ENCODE measurements at regions not wholly inside any gene's neighbourhood (a gene's known extent, or its start where the extent isn't known, plus 50 kb on each side); places are given as distances from the start of the nearest gene placed in this dataset.

DNA sequence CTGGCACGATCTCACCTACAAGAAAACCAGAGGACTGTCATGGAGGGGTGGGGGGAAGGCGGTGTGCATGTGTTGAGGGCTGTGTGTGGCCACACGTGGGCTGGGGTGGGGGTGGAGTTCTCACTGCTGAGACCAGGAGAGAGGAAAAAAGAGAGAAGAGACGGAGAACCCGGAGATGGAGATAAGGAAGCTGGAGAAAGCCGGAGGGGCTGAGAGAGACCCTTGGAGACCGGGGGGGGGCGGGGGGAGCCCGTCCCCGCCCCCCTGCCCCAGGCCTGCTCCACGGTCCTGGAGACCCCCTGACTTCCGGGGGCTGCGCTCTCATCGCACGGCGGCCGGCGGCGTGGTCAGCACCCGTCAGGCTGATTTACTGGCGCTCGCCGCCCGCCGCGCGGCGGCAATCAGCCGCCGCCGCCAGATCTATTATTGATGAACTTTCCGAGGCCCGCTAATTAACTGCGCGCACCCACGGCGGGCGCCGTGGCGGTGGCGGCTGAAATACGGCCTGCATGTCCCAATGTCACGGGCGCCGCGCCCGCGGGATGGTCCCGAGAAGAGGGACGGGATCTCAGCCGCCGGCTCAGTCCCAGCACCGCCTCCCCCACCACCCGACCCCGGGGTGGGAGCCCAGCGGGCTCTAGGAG is 187.4 kb downstream of the MN1 start:
- DNase-seq = no peak

DNA sequence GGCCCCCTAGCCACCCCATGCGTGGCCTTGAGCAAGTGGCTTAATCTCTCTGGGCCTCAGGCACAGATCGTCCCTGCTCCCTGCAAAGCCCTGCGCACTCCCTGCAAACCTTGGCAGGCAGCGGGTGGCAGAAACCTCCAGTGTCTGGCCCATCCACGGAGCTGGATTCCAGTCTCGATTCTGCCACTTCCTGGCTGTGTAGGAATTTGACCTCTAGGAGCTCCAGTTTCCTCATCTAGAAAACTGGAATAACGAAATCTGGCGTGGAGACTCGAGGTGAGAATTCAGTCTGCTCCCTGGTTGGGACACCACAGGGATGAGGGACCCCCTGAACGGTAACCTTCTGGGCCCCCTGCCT is 186.9 kb downstream of the MN1 start:
- no peak for DNase-seq

GRCh38 chr22:27615408-27615807 is 186.1 kb downstream of the MN1 start:
- no peak for DNase-seq

DNA sequence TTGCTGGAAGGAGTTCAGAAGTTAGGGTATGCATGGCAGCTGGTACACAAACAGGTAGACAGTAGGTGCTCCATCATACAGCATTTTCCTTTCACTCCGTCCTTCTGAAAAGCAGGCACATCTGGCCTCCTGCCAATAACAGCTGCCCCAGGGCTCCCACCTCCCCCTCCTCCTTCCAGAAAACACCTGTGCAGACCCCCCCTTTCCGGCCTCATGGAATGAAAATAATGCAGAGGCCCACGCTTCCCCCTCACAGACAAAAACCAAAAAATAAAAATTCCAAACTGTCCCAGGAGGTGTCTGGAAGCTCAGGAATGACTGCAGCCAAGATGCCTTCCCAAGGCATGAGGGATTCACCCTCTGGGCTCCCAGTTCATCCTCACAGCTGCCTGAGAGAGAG is 185.5 kb downstream of the MN1 start:
- no peak for DNase-seq

GRCh38 chr22:27617214-27617881 is 184.2 kb downstream of the MN1 start:
- DNase-seq = no peak

GRCh38 chr22:27620367-27621154 is 181.0 kb downstream of the MN1 start:
- no peak for DNase-seq

GRCh38 chr22:27621486-27622070 is 180.0 kb downstream of the MN1 start:
- no peak for DNase-seq

DNA sequence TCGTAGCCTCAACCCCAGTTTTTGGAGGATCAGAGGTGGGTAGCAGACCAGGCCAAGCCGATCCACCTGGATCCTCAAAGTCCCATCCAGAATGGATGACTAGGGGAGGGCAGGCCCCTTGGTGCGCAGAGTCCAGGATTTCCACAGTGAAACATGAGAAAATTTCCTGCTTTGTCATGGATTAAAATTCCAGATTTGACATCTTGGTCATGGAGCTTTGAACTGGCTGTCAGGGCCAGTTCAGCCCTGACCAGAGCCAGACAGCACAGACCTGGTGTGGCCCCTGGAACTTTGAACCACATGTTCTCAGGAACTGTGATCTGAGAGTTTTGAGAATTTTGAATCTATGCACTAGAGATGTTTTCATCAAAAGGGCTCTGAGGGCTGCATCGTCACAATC is 177.5 kb downstream of the MN1 start:
- no peak for DNase-seq

DNA sequence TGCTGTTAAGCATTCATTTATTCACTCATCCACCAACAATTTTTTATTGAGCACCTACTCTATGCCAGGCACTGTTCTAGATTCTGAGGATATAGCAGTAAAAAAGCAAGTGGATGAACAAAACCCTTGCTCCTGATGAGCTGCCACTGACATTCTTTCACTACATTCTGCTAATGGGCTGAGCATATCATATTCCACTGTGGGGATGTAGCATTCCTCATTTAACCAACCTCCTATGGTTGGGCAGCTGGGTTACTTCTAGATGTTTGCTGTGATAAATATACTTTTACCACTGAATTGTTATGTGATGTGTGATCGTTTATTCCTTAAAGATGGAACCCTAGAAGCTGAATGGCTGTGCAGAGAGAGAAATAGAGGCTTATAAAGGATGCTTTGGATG is 176.9 kb downstream of the MN1 start:
- DNase-seq = no peak

DNA sequence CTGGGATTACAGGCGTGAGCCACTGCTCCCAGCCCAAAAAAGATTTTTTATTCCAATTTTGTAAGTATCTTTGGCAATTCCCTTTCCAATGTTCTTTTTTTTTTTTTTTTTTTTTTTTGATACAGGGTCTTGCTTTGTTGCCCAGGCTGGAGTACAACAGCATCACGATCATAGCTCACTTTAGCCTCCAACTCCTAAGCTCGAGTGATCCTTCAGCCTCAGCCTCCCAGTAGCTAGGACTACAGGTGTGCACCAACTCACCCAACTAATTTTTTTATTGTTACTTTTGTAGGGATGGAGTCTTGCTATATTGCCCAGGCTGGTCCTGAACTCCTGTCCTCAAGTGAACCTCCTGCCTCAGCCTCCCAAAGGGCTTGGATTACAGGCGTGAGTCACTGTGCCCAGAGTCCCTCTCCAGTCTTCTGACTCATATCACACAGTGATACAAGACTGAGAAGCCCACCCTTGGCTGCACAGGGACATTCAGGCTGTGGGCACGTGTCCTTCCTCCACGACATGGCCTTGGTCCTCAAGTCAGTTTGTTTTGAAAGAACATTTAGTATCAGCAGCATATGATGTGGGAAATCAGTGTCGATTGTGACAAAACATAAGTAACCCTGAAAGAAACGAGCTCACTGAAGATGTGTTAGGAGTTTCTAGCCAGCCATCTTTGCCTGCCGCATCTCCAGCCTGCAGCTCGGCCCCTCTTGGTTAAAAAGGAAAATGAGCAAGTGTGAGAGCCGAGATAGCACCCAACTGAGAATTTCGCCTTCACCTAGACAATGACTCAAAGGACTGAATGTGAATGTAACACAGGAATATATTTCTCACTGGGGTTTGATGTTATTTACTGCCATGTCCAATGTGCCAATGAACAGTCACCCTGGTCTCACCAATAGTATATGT is 175.5 kb downstream of the MN1 start:
- no peak for DNase-seq

DNA sequence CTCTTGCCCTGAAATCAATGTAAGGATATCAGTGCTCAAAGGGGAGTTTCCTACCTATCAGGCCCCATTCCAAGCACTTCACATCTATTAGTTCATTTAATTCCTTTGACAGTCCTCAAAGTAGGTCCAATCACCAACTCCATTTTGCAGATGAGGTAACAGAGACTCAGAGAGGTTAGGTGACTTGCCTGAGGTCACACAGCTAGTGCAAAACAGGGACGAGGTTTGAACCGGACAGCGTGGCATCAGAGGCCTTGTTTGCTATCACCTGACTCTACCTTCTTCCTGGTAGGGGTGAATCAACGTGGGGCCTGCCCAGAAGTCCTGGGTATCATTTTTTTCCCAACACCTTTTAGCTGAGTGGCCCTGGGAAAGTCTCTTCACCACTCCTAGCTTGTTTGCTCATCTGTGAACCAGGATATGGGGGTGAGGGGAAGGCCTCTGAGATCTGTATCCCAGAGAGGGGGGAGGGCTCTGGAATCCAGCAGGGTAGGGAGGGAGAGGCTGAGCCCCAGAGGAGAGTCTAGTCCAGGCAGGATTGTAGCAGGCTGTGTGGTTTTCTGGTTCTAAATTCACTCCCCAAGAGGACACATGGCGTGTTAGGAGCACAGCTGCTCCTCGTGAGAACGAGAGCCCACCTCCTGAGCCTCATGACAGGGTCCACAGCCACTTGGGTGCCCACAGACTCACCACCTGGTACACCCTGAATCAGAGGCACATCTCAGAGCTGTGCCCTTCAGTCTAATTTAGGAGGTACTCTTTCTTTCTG is 174.7 kb downstream of the MN1 start:
- no peak for DNase-seq

DNA sequence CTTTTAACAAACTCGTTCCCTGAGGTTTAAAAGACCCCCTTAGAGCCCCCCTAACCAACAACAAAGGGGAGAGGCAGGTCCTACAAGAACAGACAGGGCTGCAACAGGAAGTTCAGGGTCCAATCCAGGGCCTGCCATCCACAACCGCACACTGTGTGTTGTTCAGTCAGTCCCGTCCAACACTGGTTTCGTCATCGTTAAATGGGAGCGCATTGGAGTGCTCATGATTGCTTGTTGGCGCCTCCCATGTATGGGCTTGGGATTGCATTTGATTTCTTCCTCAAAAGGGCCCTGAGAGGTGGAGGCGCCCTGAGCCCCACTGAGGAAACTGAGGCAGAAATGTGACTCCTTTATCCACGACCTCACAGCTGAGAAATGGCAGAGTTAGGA is 174.1 kb downstream of the MN1 start:
- DNase-seq = no peak

GRCh38 chr22:27627901-27628300 is 173.7 kb downstream of the MN1 start:
- no peak for DNase-seq

- no peak for DNase-seq
Measured at GRCh38 chr22:27628341-27628740, 173.2 kb downstream of the MN1 start.

- no peak for DNase-seq
Measured at GRCh38 chr22:27628891-27629631, 172.5 kb downstream of the MN1 start.

- DNase-seq = no peak
Measured at GRCh38 chr22:27629908-27630673, 171.5 kb downstream of the MN1 start.

- no peak for DNase-seq
Measured at GRCh38 chr22:27630754-27631153, 170.8 kb downstream of the MN1 start.

GRCh38 chr22:27631641-27632040 is 169.9 kb downstream of the MN1 start:
- DNase-seq = no peak

- no peak for DNase-seq
Measured at GRCh38 chr22:27632451-27633295, 168.9 kb downstream of the MN1 start.

Data from hindlimb muscle (tissue), 1 donor.